ENCODE measurements at regions not wholly inside any gene's neighbourhood (a gene's known extent, or its start where the extent isn't known, plus 50 kb on each side); places are given as distances from the start of the nearest gene placed in this dataset.

DNA sequence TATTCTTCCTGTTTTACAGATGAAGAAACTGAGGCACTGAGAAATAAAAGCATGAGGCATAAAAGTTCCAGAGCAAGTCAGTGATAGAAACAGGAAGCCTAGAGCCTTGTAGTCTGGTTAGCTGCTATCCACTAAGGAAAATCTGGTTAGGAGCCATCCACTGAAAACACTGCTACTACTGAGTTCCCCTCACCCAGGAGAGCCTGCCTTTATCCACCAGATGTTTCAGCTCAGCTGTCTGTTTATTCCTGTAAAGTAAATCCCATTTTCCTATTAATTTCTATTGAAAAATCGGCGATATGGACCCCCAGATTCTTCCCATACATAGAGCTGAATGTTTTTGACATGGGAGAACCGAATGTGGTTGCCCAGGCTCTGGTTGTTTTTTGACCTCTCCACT, 63.7 kb upstream of the LMO4 start:
- POLR2A ChIA-PET, result no interaction called here
- DNase-seq (ENCODE audit: extremely low spot score), result no peak
- TF ChIP-seq CTCF (IDR thresholded peaks at IDR 0.05; ENCODE audit: control extremely low read depth, extremely low read depth, low read depth, missing control alignments), result no peak
- CTCF ChIA-PET, result interaction anchor here (0.8 to 1.7 kb wide), 3 partner anchors 15 to 128 kb away, joined by 3 read pairs; no protein-coding TSS in a partner anchor

DNA sequence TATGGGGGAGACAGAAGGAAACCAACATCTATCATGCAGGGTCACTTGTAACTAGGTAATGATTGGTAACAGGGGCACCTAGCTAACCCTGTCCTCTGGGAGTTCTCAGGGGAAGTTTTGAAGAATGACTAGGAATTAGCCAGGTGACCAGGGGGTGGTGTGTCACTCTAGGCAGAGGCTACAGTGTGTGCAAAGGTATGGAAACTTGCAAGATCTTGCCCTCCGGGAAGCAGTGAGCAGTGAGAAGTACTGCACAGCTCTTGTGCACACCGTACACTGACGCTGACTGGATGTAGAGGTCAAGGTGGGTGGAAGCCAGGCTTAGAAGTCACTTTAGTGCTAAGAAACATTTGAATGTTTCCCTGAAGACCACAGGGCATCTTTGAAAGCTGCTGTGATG, 62.9 kb upstream of the LMO4 start:
- ChIA-PET CTCF (interaction anchor here (1.3 to 1.7 kb wide), 2 partner anchors 14 to 27 kb away, joined by 3 read pairs; no protein-coding TSS in a partner anchor), POLR2A (no interaction called here)
- DNase-seq (ENCODE audit: extremely low spot score), result no peak
- no peak for TF ChIP-seq CTCF (IDR thresholded peaks at IDR 0.05; ENCODE audit: control extremely low read depth, extremely low read depth, low read depth, missing control alignments)

- ChIA-PET CTCF (interaction anchor here (1.1 to 1.4 kb wide), 2 partner anchors 16 to 564 kb away, joined by 3 read pairs; partner anchors contain the start of gene SH3GLB1), POLR2A (no interaction called here)
- DNase-seq (ENCODE audit: extremely low spot score), result no peak
- no peak for TF ChIP-seq CTCF (IDR thresholded peaks at IDR 0.05; ENCODE audit: control extremely low read depth, extremely low read depth, low read depth, missing control alignments)
These were observed 60.6 kb upstream of the LMO4 start for GRCh38 chr1:87268111-87268510.

GRCh38 chr1:87269921-87270320, 58.8 kb upstream of the LMO4 start:
- no peak for DNase-seq (ENCODE audit: extremely low spot score)
- CTCF ChIA-PET, result no interaction called here
- no peak for TF ChIP-seq CTCF (IDR thresholded peaks at IDR 0.05; ENCODE audit: control extremely low read depth, extremely low read depth, low read depth, missing control alignments)
- POLR2A ChIA-PET, result no interaction called here

- no peak for DNase-seq (ENCODE audit: extremely low spot score)
- CTCF ChIA-PET, result no interaction called here
- POLR2A ChIA-PET, result no interaction called here
- TF ChIP-seq CTCF (IDR thresholded peaks at IDR 0.05; ENCODE audit: control extremely low read depth, extremely low read depth, low read depth, missing control alignments), result no peak
These were observed 55.4 kb upstream of the LMO4 start for GRCh38 chr1:87273291-87273690.

- no peak for TF ChIP-seq CTCF (IDR thresholded peaks at IDR 0.05; ENCODE audit: control extremely low read depth, extremely low read depth, low read depth, missing control alignments)
- POLR2A ChIA-PET, result no interaction called here
These were observed 53.8 kb upstream of the LMO4 start for GRCh38 chr1:87274851-87275250.

More at GRCh38 chr1:87274851-87275250, 53.8 kb upstream of the LMO4 start:
- CTCF ChIA-PET, result interaction anchor here (0.9 kb wide), 1 partner anchor 18 kb away, joined by 3 read pairs; no protein-coding TSS in a partner anchor
- no peak for DNase-seq (ENCODE audit: extremely low spot score)

Data from GM10248 (cell line).